ENCODE measurements at regions not wholly inside any gene's neighbourhood (a gene's known extent, or its start where the extent isn't known, plus 50 kb on each side); places are given as distances from the start of the nearest gene placed in this dataset.

- TF ChIP-seq CTCF (IDR thresholded peaks at IDR 0.05; ENCODE audit: low read depth, low read length, missing input control) (no peak), FOXA1 (IDR thresholded peaks at IDR 0.05) (no peak), YY1 (IDR thresholded peaks at IDR 0.05) (no peak), REST (IDR thresholded peaks at IDR 0.05) (no peak), RAD21 (IDR thresholded peaks at IDR 0.05) (no peak), TAF1 (conservative IDR thresholded peaks at IDR 0.05) (no peak), EGR1 (IDR thresholded peaks at IDR 0.05; ENCODE audit: low read depth in 2 of 2) (no peak), ZBTB33 (IDR thresholded peaks at IDR 0.05) (no peak), FOXA2 (IDR thresholded peaks at IDR 0.05) (no peak)
Observed at GRCh38 chr11:112593440-112593839, 332.8 kb upstream of the PLET1 start.

Data from liver (tissue), 3 donors.